H1 (cell line): ENCODE measurements at regions not wholly inside any gene's neighbourhood (a gene's known extent, or its start where the extent isn't known, plus 50 kb on each side); places are given as distances from the start of the nearest gene placed in this dataset.

Experiments used
- CTCF ChIA-PET: fragments of 300-600 bp; sonication (Branson Sonifier 250); formaldehyde crosslinking; loops from one replicate; lab custom pipeline; 2021; ENCODE audit not compliant: partially characterized antibody; lab: Charles Lee
- POLR2A ChIA-PET: fragments of 300-600 bp; sonication (Branson Sonifier 250); formaldehyde crosslinking; loops from one replicate; lab custom pipeline; 2021; ENCODE audit warnings: inconsistent platforms; ENCODE audit not compliant: partially characterized antibody; lab: Charles Lee
- DNase-seq, 2 experiments: peaks; one replicate each; pipeline versions ENCODE4 v3.0.0 to v3.0.0-alpha.2; 2010 to 2022; ENCODE audit warnings: low spot score in 2 of 2, low read depth in 1 of 2, mixed read lengths in 1 of 2
- FAIRE-seq: peaks from 2 replicates; lab custom pipeline; 2011; peaks lifted over from hg19 to GRCh38; lab: Jason Lieb, UNC
- H2AFZ ChIP-seq: 2 replicates; pipeline ENCODE4 v1.8.1; 2012; ENCODE audit warnings: low read length, inconsistent platforms
- H2AK5ac ChIP-seq: 2 replicates; pipeline ENCODE4 v1.6.1; 2013; ENCODE audit warnings: low read depth, low read length
- H2BK120ac ChIP-seq: replicated peaks from 2 replicates; pipeline ENCODE3; 2013; ENCODE audit warnings: low read depth, low read length, inconsistent platforms
- H2BK12ac ChIP-seq: 2 replicates; pipeline ENCODE4 v1.6.1; 2013; ENCODE audit warnings: low read depth, low read length
- H2BK15ac ChIP-seq: 2 replicates; pipeline ENCODE4 v1.6.1; 2013; ENCODE audit warnings: low read length
- H2BK20ac ChIP-seq: 2 replicates; pipeline ENCODE4 v1.6.1; 2013; ENCODE audit warnings: low read length
- H2BK5ac ChIP-seq: 2 replicates; pipeline ENCODE4 v1.6.1; 2013; ENCODE audit warnings: low read depth, low read length
- H3K14ac ChIP-seq: 2 replicates; pipeline ENCODE4 v1.6.1; 2013; ENCODE audit warnings: inconsistent platforms; ENCODE audit not compliant: insufficient read length
- H3K18ac ChIP-seq: 2 replicates; pipeline ENCODE4 v1.6.1; 2013; ENCODE audit warnings: low read length; ENCODE audit errors: extremely low read depth
- H3K23ac ChIP-seq: 2 replicates; pipeline ENCODE4 v1.6.1; 2013; ENCODE audit warnings: inconsistent platforms; ENCODE audit not compliant: insufficient read length
- H3K23me2 ChIP-seq: 2 replicates; pipeline ENCODE4 v1.6.1; 2013; ENCODE audit warnings: low read depth, low read length
- H3K27ac ChIP-seq: 2 replicates; pipeline ENCODE4 v1.6.1; 2011; ENCODE audit warnings: low read depth, low read length, inconsistent platforms
- H3K27me3 ChIP-seq, 4 experiments: replicated peaks in 1 of 4; 1 replicate in 1 of 4; 2 replicates in 3 of 4; pipeline versions ENCODE4 v1.6.1 to v1.8.1; 2011 to 2013; ENCODE audit warnings: low read length in 3 of 4, mild to moderate bottlenecking in 3 of 4, inconsistent platforms in 2 of 4, mixed read lengths in 2 of 4, moderate library complexity in 1 of 4; ENCODE audit not compliant: control insufficient read depth in 3 of 4, insufficient read depth in 3 of 4; ENCODE audit errors: extremely low read depth in 1 of 4
- H3K36me3 ChIP-seq, 4 experiments: 2 replicates each; pipeline versions ENCODE4 v1.6.1 to v1.8.1; 2011 to 2013; ENCODE audit warnings: mild to moderate bottlenecking in 4 of 4, low read length in 3 of 4, moderate library complexity in 2 of 4, control low read depth in 1 of 4, inconsistent platforms in 1 of 4; ENCODE audit not compliant: insufficient read depth in 4 of 4, control insufficient read depth in 2 of 4
- H3K4ac ChIP-seq: replicated peaks from 2 replicates; pipeline ENCODE3; 2013; ENCODE audit warnings: low read length, low read depth, mixed read lengths, inconsistent platforms; ENCODE audit not compliant: insufficient read length
- H3K4me1 ChIP-seq, 4 experiments: replicated peaks in 1 of 4; 1 replicate in 1 of 4; 2 replicates in 3 of 4; pipeline versions ENCODE4 v1.6.1 to v1.8.1; 2011 to 2013; ENCODE audit warnings: low read length in 3 of 4, inconsistent platforms in 2 of 4, mixed read lengths in 1 of 4; ENCODE audit not compliant: insufficient read depth in 4 of 4, control insufficient read depth in 3 of 4
- H3K4me2 ChIP-seq, 2 experiments: 2 replicates each; pipeline versions ENCODE4 v1.6.1 to v1.8.1; 2011 to 2013; ENCODE audit warnings: low read depth in 2 of 2, low read length in 2 of 2, control low read depth in 1 of 2, inconsistent platforms in 1 of 2, mild to moderate bottlenecking in 1 of 2; ENCODE audit not compliant: insufficient read depth in 1 of 2
- H3K4me3 ChIP-seq, 4 experiments: fragments of 200-600, 300-600 bp in 1 of 4; sonication (generic), shearing (Covaris generic), sonication (Bioruptor Twin) in 1 of 4; 2 replicates each; pipeline versions ENCODE4 v1.5.1 to v1.8.1; 2011 to 2016; ENCODE audit warnings: low read length in 4 of 4, low read depth in 3 of 4, control low read depth in 2 of 4, inconsistent platforms in 2 of 4, mild to moderate bottlenecking in 2 of 4, mixed read lengths in 1 of 4, moderate library complexity in 1 of 4; ENCODE audit not compliant: insufficient read depth in 2 of 4; ENCODE audit errors: extremely low read depth in 1 of 4
- H3K56ac ChIP-seq: replicated peaks from 2 replicates; pipeline ENCODE3; 2013; ENCODE audit warnings: low read depth, mild to moderate bottlenecking, mixed read lengths, low read length, inconsistent platforms; ENCODE audit not compliant: insufficient read length
- H3K79me1 ChIP-seq: 2 replicates; pipeline ENCODE4 v1.6.1; 2013; ENCODE audit warnings: low read depth, low read length, control low read depth
- H3K79me2 ChIP-seq, 2 experiments: 2 replicates each; pipeline versions ENCODE4 v1.6.1 to v1.8.1; 2012 to 2013; ENCODE audit warnings: low read length in 2 of 2, mild to moderate bottlenecking in 2 of 2, inconsistent platforms in 1 of 2; ENCODE audit not compliant: insufficient read depth in 2 of 2, control insufficient read depth in 1 of 2
- H3K9ac ChIP-seq, 4 experiments: replicated peaks in 1 of 4; 1 replicate in 1 of 4; 2 replicates in 3 of 4; pipeline versions ENCODE4 v1.6.1 to v1.8.1; 2011 to 2013; ENCODE audit warnings: low read depth in 3 of 4, low read length in 3 of 4, control low read depth in 2 of 4, mild to moderate bottlenecking in 2 of 4, moderate library complexity in 2 of 4, inconsistent platforms in 1 of 4; ENCODE audit errors: extremely low read depth in 1 of 4
- H3K9me3 ChIP-seq, 2 experiments: 2 replicates each; pipeline versions ENCODE4 v1.6.1 to v1.8.1; 2012 to 2013; ENCODE audit warnings: mild to moderate bottlenecking in 2 of 2, moderate library complexity in 2 of 2, control low read depth in 1 of 2, inconsistent platforms in 1 of 2, low read depth in 1 of 2, low read length in 1 of 2, mixed read lengths in 1 of 2; ENCODE audit not compliant: insufficient read depth in 2 of 2
- H4K20me1 ChIP-seq, 2 experiments: replicated peaks in 1 of 2; 2 replicates each; pipeline versions ENCODE3 to v1.8.1; 2011 to 2013; ENCODE audit warnings: inconsistent platforms in 2 of 2, low read length in 2 of 2, mild to moderate bottlenecking in 1 of 2; ENCODE audit not compliant: insufficient read depth in 2 of 2, control insufficient read depth in 1 of 2
- H4K5ac ChIP-seq: 2 replicates; pipeline ENCODE4 v1.6.1; 2013; ENCODE audit warnings: low read length, low read depth, mixed read lengths, inconsistent platforms; ENCODE audit not compliant: insufficient read length
- H4K8ac ChIP-seq: 2 replicates; pipeline ENCODE4 v1.8.0; 2013; ENCODE audit warnings: mild to moderate bottlenecking, moderate library complexity, low read length, inconsistent platforms; ENCODE audit not compliant: insufficient read depth; ENCODE audit errors: extremely low read depth
- H4K91ac ChIP-seq: replicated peaks from 2 replicates; pipeline ENCODE3; 2013; ENCODE audit warnings: low read length, mixed read lengths, inconsistent platforms; ENCODE audit not compliant: insufficient read length
- ATF3 ChIP-seq: IDR thresholded peaks from 2 replicates; pipeline ENCODE4 v1.6.1; 2011; ENCODE audit warnings: low read depth, mild to moderate bottlenecking, low read length; ENCODE audit not compliant: insufficient read depth
- CHD2 ChIP-seq: IDR thresholded peaks from 2 replicates; pipeline ENCODE4 v1.6.1; 2012; ENCODE audit warnings: low read length, improper control_type of control experiment
- EGR1 ChIP-seq: IDR thresholded peaks from 2 replicates; pipeline ENCODE4 v1.6.1; 2011; ENCODE audit warnings: low read depth, low read length, borderline replicate concordance
- EZH2 ChIP-seq: fragments of 200-600 bp; sonication (generic); IDR thresholded peaks from 2 replicates; pipeline ENCODE4 v1.7.1; 2012; ENCODE audit warnings: low read depth, mild to moderate bottlenecking, moderate library complexity, low read length, inconsistent platforms; ENCODE audit not compliant: severe bottlenecking
- FOSL1 ChIP-seq: IDR thresholded peaks from 2 replicates; pipeline ENCODE4 v1.6.1; 2011; ENCODE audit warnings: mild to moderate bottlenecking, low read depth, low read length, moderate library complexity; ENCODE audit not compliant: insufficient read depth
- JUND ChIP-seq: IDR thresholded peaks from 2 replicates; pipeline ENCODE4 v1.6.1; 2011; ENCODE audit warnings: mild to moderate bottlenecking, improper control_type of control experiment, low read length
- KDM1A ChIP-seq: fragments of 200-600, 300-600 bp; sonication (generic); IDR thresholded peaks from 2 replicates; pipeline ENCODE4 v1.7.1; 2016; ENCODE audit warnings: mild to moderate bottlenecking, low read length, borderline replicate concordance
- NANOG ChIP-seq: IDR thresholded peaks from 2 replicates; pipeline ENCODE4 v1.6.1; 2011; ENCODE audit warnings: low read length, low read depth, mild to moderate bottlenecking, inconsistent platforms; ENCODE audit not compliant: insufficient read depth, poor library complexity, severe bottlenecking
- NRF1 ChIP-seq: IDR thresholded peaks from 2 replicates; pipeline ENCODE4 v1.6.1; 2011; ENCODE audit warnings: mild to moderate bottlenecking, low read depth, low read length, improper control_type of control experiment
- POLR2AphosphoS5 ChIP-seq: IDR thresholded peaks from 2 replicates; pipeline ENCODE4 v1.6.1; 2011; ENCODE audit warnings: low read depth, low read length
- RNF2 ChIP-seq: fragments of 200-900, 300-1000 bp; sonication (generic); IDR thresholded peaks from 2 replicates; pipeline ENCODE4 v1.7.1; 2016; ENCODE audit warnings: borderline replicate concordance, low read depth, mild to moderate bottlenecking, antibody characterized with exemption, low read length; ENCODE audit not compliant: poor library complexity, severe bottlenecking; ENCODE audit errors: missing control alignments
- SUZ12 ChIP-seq: fragments of 200-600 bp; sonication (generic); IDR thresholded peaks from 2 replicates; pipeline ENCODE4 v1.6.1; 2012; ENCODE audit warnings: mild to moderate bottlenecking, inconsistent platforms, low read length, moderate library complexity, mixed read lengths
- TCF12 ChIP-seq: IDR thresholded peaks from 2 replicates; pipeline ENCODE4 v1.6.1; 2011; ENCODE audit warnings: low read depth, mild to moderate bottlenecking, low read length
- TEAD4 ChIP-seq: IDR thresholded peaks from 2 replicates; pipeline ENCODE4 v1.6.1; 2012; ENCODE audit warnings: low read depth, low read length, inconsistent platforms, mixed read lengths
- YY1 ChIP-seq: IDR thresholded peaks from 2 replicates; pipeline ENCODE4 v1.6.1; 2011; ENCODE audit warnings: low read depth, mild to moderate bottlenecking, low read length
- WGBS, 2 experiments: shearing (Covaris generic) in 1 of 2; methylation state at CpG; one replicate each; pipeline versions ENCODE4 v1.1.6 to v1.1.7; 2013 to 2015; ENCODE audit warnings: low lambda C conversion rate in 2 of 2, mixed read lengths in 2 of 2, inconsistent platforms in 1 of 2, low coverage in 1 of 2, missing lambda C conversion rate in 1 of 2; ENCODE audit not compliant: insufficient replicate concordance in 2 of 2, insufficient coverage in 1 of 2, insufficient read length in 1 of 2; ENCODE audit errors: extremely low coverage in 1 of 2, missing lambda C conversion rate in 1 of 2; 5-methylcytosine and 5-hydroxymethylcytosine counted together

- Histone ChIP-seq H2BK20ac (no peak overlapping the region), H3K23me2 (no peaks in the 10 kb centered on the region), H2BK5ac (no peak overlapping the region), H3K4ac (no peak overlapping the region), H2BK12ac (no peak overlapping the region), H3K4me2 (no peak overlapping the region), H3K4me3 (no peak overlapping the region), H3K79me1 (no peaks in the 10 kb centered on the region), H2AFZ (peak overlapping the region; percentile 82), H3K4me1 (peaks cover 0 to 4% (median 0%) of the 10 kb centered on the region in 4 experiments; a peak in 1 of 7 replicates), H3K36me3 (no peaks in the 10 kb centered on the region), H4K5ac (no peak overlapping the region), H3K14ac (no peak overlapping the region), H4K8ac (no peak overlapping the region), H3K9ac (no peak overlapping the region), H3K79me2 (no peaks in the 10 kb centered on the region), H3K27ac (no peak overlapping the region), H2AK5ac (no peak overlapping the region), H2BK120ac (no peak overlapping the region), H3K18ac (no peak overlapping the region), H3K23ac (no peak overlapping the region), H3K27me3 (no peaks in the 10 kb centered on the region), H3K56ac (no peak overlapping the region), H4K91ac (no peak overlapping the region), H4K20me1 (no peaks in the 10 kb centered on the region), H2BK15ac (no peak overlapping the region), H3K9me3 (no peaks in the 10 kb centered on the region)
- FAIRE-seq, result no peak
- CTCF ChIA-PET, result interaction anchor here (0.6 kb wide), 1 partner anchor 438 kb away, joined by 3 read pairs; no protein-coding TSS in a partner anchor
- WGBS, 2 experiments, result 67% methylated on average over 1 of the region's 1 CpG; no CpG with 5 or more reads in 1 of the 2 experiments
- POLR2A ChIA-PET, result no interaction called here
- no peak for DNase-seq
- TF ChIP-seq RNF2 (no peak), FOSL1 (no peak), TCF12 (no peak), ATF3 (no peak), POLR2AphosphoS5 (no peak), YY1 (no peak), SUZ12 (no peak), TEAD4 (no peak), NRF1 (no peak), KDM1A (no peak), JUND (no peak), EGR1 (no peak), EZH2 (no peak), CHD2 (no peak), NANOG (no peak)
Observed at GRCh38 chr14:37673439-37673838, 78.0 kb downstream of the TTC6 start.
